SK-N-SH treated with all-trans-retinoic acid at 6 μM for 48 hours (cell line): ENCODE measurements at regions not wholly inside any gene's neighbourhood (a gene's known extent, or its start where the extent isn't known, plus 50 kb on each side); places are given as distances from the start of the nearest gene placed in this dataset.

ENCODE experiments used
- ATAC-seq: fragments of 200-7000 bp; cut with Tn5 transposase; 3 replicates; pipeline ENCODE4 v1.9.1; 2020; ENCODE audit warnings: mild to moderate bottlenecking, moderate library complexity
- ARNTL ChIP-seq: fragments of 450-650 bp; formaldehyde crosslinking; IDR thresholded peaks from 2 replicates; pipeline ENCODE4 v1.5.0; 2020; ENCODE audit warnings: low read depth, mild to moderate bottlenecking, moderate library complexity, borderline replicate concordance
- BACH2 ChIP-seq: fragments of 250-450 bp; sonication (Bioruptor Pico); IDR thresholded peaks from 2 replicates; pipeline ENCODE4 v1.9.0; 2021; ENCODE audit warnings: mild to moderate bottlenecking, borderline replicate concordance
- CREB5 ChIP-seq: fragments of 250-450 bp; sonication (Bioruptor Pico); IDR thresholded peaks from 2 replicates; pipeline ENCODE4 v1.5.1; 2020; ENCODE audit warnings: low read depth, mild to moderate bottlenecking, moderate library complexity
- CSDC2 ChIP-seq: fragments of 250-450 bp; sonication (Bioruptor Pico); IDR thresholded peaks from 2 replicates; pipeline ENCODE4 v1.5.0; 2020; ENCODE audit warnings: mild to moderate bottlenecking, moderate library complexity
- ESRRG ChIP-seq: fragments of 250-450 bp; sonication (Bioruptor Pico); IDR thresholded peaks from 2 replicates; pipeline ENCODE4 v1.6.1; 2021; ENCODE audit warnings: mild to moderate bottlenecking
- ISL1 ChIP-seq: fragments of 250-450 bp; sonication (Bioruptor Pico); IDR thresholded peaks from 2 replicates; pipeline ENCODE4 v2.1.2; 2022; ENCODE audit warnings: mild to moderate bottlenecking, moderate library complexity
- OSR1 ChIP-seq: fragments of 250-450 bp; sonication (Bioruptor Pico); IDR thresholded peaks from 2 replicates; pipeline ENCODE4 v1.8.0; 2022; ENCODE audit warnings: moderate library complexity, mild to moderate bottlenecking, inconsistent platforms
- PATZ1 ChIP-seq: fragments of 250-450 bp; sonication (Bioruptor Pico); IDR thresholded peaks from 2 replicates; pipeline ENCODE4 v1.8.0; 2020; ENCODE audit warnings: mild to moderate bottlenecking, moderate library complexity, borderline replicate concordance
- PPARA ChIP-seq: fragments of 250-450 bp; sonication (Bioruptor Pico); IDR thresholded peaks from 2 replicates; pipeline ENCODE4 v1.5.0; 2020; ENCODE audit warnings: mild to moderate bottlenecking, borderline replicate concordance
- RARB ChIP-seq: fragments of 250-450 bp; sonication (Bioruptor Pico); IDR thresholded peaks from 2 replicates; pipeline ENCODE4 v1.8.0; 2021; ENCODE audit warnings: mild to moderate bottlenecking, moderate library complexity
- SNAI2 ChIP-seq: fragments of 250-450 bp; sonication (Bioruptor Pico); IDR thresholded peaks from 2 replicates; pipeline ENCODE4 v1.5.0; 2020; ENCODE audit warnings: mild to moderate bottlenecking, moderate library complexity
- TCF4 ChIP-seq: fragments of 250-450 bp; sonication (Bioruptor Pico); IDR thresholded peaks from 2 replicates; pipeline ENCODE4 v1.8.0; 2021; ENCODE audit warnings: mild to moderate bottlenecking, moderate library complexity, borderline replicate concordance
- TOX ChIP-seq: fragments of 250-450 bp; sonication (Bioruptor Pico); IDR thresholded peaks from 2 replicates; pipeline ENCODE4 v1.8.0; 2021; ENCODE audit warnings: mild to moderate bottlenecking, moderate library complexity, borderline replicate concordance
- TSHZ2 ChIP-seq: fragments of 250-450 bp; sonication (Bioruptor Pico); IDR thresholded peaks from 2 replicates; pipeline ENCODE4 v1.5.0; 2020; ENCODE audit warnings: mild to moderate bottlenecking, moderate library complexity
- ZC3H10 ChIP-seq: fragments of 250-450 bp; sonication (Bioruptor Pico); IDR thresholded peaks from 2 replicates; pipeline ENCODE4 v1.5.1; 2021; ENCODE audit warnings: mild to moderate bottlenecking, moderate library complexity
- ZFP3 ChIP-seq: fragments of 250-450 bp; sonication (Bioruptor Pico); IDR thresholded peaks from 2 replicates; pipeline ENCODE4 v1.5.0; 2020; ENCODE audit warnings: mild to moderate bottlenecking, moderate library complexity
- ZFP30 ChIP-seq: fragments of 450-650 bp; formaldehyde crosslinking; IDR thresholded peaks from 2 replicates; pipeline ENCODE4 v1.5.0; 2022; ENCODE audit warnings: mild to moderate bottlenecking, moderate library complexity
- ZNF565 ChIP-seq: fragments of 450-650 bp; formaldehyde crosslinking; conservative IDR thresholded peaks from 2 replicates; pipeline ENCODE4 v1.5.0; 2020; ENCODE audit warnings: low read depth, mild to moderate bottlenecking, moderate library complexity
- ZNF70 ChIP-seq: fragments of 450-650 bp; formaldehyde crosslinking; IDR thresholded peaks from 2 replicates; pipeline ENCODE4 v1.5.0; 2020; ENCODE audit warnings: mild to moderate bottlenecking, moderate library complexity
- TF ChIP-seq, protein P1 (sequence below): fragments of 250-450 bp; sonication (Bioruptor Pico); IDR thresholded peaks from 2 replicates; pipeline ENCODE4 v1.5.1; 2021; ENCODE audit warnings: mild to moderate bottlenecking, moderate library complexity
- TF ChIP-seq, protein P2 (sequence below): fragments of 250-450 bp; sonication (Bioruptor Pico); IDR thresholded peaks from 2 replicates; pipeline ENCODE4 v1.8.0; 2021; ENCODE audit warnings: low read depth, mild to moderate bottlenecking, moderate library complexity, borderline replicate concordance

- no peak for ATAC-seq
- no peak for TF ChIP-seq CSDC2 (CRISPR knock-in tag)
- TF ChIP-seq ESRRG (CRISPR knock-in tag): no peak
- no peak for TF ChIP-seq BACH2 (CRISPR knock-in tag)
- no peak for TF ChIP-seq TOX (CRISPR knock-in tag)
- no peak for TF ChIP-seq ZFP3 (CRISPR knock-in tag)
- no peak for TF ChIP-seq ISL1
- TF ChIP-seq PPARA (CRISPR knock-in tag): no peak
- TF ChIP-seq TSHZ2 (CRISPR knock-in tag): no peak
- no peak for TF ChIP-seq SNAI2 (CRISPR knock-in tag)
- TF ChIP-seq TCF4: no peak
- TF ChIP-seq, protein P1, sequence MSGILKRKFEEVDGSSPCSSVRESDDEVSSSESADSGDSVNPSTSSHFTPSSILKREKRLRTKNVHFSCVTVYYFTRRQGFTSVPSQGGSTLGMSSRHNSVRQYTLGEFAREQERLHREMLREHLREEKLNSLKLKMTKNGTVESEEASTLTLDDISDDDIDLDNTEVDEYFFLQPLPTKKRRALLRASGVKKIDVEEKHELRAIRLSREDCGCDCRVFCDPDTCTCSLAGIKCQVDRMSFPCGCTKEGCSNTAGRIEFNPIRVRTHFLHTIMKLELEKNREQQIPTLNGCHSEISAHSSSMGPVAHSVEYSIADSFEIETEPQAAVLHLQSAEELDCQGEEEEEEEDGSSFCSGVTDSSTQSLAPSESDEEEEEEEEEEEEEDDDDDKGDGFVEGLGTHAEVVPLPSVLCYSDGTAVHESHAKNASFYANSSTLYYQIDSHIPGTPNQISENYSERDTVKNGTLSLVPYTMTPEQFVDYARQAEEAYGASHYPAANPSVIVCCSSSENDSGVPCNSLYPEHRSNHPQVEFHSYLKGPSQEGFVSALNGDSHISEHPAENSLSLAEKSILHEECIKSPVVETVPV (CRISPR knock-in tag): no peak
- no peak for TF ChIP-seq ARNTL (CRISPR knock-in tag)
- no peak for TF ChIP-seq ZC3H10
- no peak for TF ChIP-seq OSR1 (CRISPR knock-in tag)
- no peak for TF ChIP-seq CREB5
- no peak for TF ChIP-seq PATZ1
Measured at GRCh38 chr6:115577270-115577669, 483.4 kb downstream of the FRK start.

DNA sequence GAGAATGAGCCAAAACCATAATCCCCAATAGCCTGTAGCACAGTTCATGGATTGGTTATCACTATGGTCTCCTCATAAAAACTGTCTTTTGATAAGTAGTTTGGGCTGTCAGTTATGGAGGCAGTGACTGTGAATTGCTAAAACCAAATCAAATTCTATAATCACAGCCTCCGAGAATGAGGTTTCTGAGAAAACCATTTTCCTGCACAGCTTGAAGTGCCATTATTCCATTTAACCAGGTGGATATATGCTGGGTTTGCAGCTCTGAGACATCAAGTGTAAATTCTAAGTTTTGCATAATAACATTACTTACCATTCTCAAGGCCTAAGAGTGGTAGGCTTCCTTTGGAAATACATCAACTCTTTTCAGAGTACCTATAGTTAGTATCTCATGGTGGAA, 485.4 kb downstream of the FRK start:
- TF ChIP-seq RARB (CRISPR knock-in tag) (no peak), ZNF70 (CRISPR knock-in tag) (no peak)
- TF ChIP-seq, protein P2, sequence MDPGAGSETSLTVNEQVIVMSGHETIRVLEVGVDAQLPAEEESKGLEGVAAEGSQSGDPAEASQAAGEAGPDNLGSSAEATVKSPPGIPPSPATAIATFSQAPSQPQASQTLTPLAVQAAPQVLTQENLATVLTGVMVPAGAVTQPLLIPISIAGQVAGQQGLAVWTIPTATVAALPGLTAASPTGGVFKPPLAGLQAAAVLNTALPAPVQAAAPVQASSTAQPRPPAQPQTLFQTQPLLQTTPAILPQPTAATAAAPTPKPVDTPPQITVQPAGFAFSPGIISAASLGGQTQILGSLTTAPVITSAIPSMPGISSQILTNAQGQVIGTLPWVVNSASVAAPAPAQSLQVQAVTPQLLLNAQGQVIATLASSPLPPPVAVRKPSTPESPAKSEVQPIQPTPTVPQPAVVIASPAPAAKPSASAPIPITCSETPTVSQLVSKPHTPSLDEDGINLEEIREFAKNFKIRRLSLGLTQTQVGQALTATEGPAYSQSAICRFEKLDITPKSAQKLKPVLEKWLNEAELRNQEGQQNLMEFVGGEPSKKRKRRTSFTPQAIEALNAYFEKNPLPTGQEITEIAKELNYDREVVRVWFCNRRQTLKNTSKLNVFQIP (CRISPR knock-in tag): no peak
- no peak for ATAC-seq

- TF ChIP-seq PATZ1: no peak
- TF ChIP-seq, all 23 proteins: peak for 0
- no peak for ATAC-seq
Measured at GRCh38 chr6:115573861-115574260, 486.8 kb downstream of the FRK start.

DNA sequence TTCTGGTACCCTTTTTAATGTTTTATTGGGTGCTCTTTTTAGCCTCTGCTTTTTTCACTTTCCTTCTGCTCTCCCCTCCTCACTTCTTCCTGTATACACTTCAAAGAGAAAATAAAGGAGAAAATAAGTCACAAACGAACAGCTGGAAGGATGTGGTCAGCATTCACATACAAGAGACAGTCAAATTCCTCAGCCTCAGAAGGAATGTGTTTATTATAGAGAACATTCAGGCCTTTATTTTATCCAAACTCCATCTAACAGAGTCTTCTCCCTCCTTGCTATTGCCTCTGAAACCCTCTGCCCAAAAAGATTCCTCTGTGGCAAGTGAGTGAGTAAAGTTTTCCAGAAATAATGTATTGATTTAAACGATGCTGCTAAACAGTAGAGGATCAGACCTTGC, 490.4 kb downstream of the FRK start:
- ATAC-seq: no peak
- TF ChIP-seq ARNTL (CRISPR knock-in tag) (no peak), ZFP30 (CRISPR knock-in tag) (no peak), PATZ1 (no peak), CREB5 (no peak), RARB (CRISPR knock-in tag) (no peak), ESRRG (CRISPR knock-in tag) (no peak), ZNF70 (CRISPR knock-in tag) (no peak), ISL1 (no peak), ZC3H10 (no peak), ZNF565 (no peak)
- TF ChIP-seq, protein P1 (CRISPR knock-in tag): no peak
